EH (cell line): ENCODE measurements at regions not wholly inside any gene's neighbourhood (a gene's known extent, or its start where the extent isn't known, plus 50 kb on each side); places are given as distances from the start of the nearest gene placed in this dataset.
A peak's percentile ranks its signal among the peaks of the same experiment; 100 is the strongest.

Experiments used
- DNase-seq: peaks from one replicate; pipeline ENCODE4 v3.0.0-alpha.2; 2015; ENCODE audit warnings: low read depth

DNA sequence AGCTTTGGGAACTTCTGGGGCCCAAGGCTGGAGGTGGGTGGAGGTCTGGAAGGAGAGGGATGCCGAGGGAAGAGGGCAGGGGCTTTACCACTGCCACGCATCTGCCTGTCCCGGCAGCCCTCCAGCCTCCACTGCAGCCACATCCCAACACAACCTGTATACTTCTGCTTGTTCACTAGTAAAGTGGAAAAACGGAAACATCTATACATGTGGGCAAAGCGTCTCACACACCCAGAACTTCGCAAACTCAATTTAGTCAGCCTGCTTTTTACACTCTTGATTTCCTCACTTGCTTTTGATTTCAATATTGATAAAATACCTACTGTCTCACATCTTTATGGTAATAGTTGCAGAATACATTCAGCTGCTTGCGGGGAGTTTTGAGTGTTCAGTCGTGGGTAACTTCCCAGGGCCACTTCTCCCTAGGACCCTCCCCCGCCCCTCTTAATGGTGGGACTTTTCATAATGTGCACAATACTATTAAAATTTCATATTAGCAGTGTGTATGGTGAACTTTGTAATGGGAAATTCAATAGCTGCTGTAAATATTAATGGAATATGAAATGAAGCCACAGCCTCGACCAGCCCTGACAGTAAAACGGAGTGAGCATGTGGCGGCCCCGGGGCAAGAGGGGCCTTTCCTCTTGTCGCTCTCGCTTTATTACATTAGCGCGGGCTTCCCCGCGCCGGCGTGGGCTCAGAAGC is 85.2 kb downstream of the NR2F2 start:
- no peak for DNase-seq

DNA sequence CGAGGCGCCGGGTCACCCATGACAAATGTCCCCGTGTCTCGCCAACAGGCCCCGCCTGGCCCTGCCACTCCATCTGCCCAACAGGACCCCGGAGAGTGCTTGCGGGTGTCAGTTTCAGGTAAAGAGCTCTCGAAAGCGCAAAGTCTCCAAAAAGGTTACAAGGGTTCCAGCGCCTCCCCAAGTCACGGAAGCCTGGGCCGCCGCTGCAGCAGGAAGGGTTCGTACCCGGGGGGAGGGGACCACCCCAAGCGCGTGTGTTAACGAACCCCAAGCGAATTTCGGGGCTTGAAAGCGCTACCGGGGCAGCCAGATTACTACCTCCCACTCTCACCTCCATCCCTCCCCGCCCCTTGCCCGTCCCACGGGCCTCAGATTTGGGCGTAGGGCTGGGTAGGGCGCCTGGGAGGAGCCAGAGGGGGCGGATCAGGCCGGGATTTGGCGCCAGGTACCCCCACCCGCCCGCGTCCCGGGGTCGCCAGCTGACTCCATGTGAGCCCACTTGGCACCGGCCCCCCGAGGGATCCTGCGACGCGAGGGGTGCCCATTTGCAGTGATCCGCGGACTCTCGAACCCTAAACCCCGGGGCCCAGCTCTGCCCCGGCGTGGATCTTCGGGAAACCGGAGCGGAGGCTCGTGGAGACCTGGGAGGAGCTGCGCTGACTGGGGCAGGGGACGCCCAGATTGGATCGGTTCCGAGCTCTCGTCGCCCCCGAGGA is 85.9 kb downstream of the NR2F2 start:
- no peak for DNase-seq

DNA sequence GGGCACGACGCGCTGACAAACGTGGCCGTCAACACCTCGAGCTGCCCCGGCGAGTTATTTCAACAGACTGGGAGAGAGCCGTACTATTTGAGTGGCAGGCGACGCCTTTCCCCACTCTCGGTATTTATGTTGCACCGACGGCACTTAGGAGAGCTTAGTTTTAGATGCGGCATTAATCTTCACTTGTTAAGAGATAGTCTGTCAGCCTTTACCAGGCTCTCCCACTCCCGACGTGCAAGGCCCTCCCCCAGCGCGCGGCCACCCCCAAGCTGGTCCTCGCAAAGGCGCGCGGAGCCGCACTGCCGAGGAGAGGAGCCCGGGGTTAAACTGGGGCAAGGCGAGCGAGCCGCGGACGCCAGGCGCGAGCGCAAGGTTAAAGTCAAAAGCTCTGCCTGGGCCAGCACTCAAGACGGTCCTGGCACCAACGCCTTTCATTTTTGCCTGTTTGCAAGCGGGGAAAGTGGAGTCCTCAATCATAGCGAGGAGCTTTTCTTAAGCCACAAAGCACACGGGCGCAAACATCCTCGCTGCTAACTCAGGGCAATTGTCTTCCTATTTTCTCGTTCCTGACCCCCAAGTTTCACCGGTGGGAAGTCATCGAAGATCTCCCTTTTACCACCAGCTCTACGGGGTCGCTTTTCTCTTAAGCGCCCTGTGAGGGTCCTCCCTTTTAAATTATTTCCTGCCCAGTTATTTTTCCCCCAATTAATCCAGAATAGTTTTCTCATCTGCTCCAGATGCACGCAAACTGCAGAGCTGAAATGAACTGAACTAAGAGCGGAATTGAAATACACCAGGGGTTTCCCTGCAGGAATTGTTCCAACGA is 86.6 kb downstream of the NR2F2 start:
- peak; percentile 17 for DNase-seq

DNA sequence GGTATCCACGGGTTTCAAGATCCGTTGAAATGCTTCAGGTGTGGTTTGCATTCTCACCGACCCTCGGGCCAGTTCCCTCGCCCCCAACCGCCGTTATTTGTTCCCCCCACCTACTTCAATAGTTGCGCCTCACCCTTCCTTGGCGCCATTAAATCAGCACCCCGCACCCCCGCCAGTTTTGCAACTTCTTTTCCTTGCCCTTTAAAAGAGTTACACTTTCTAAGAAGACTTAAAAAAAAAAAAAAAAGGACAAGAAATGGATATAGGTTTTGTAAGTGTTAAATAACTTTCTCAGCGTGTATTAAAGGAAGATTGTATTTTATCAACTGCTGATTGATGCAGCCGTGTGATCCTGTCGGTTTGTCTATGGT is 87.2 kb downstream of the NR2F2 start:
- DNase-seq = no peak

DNA sequence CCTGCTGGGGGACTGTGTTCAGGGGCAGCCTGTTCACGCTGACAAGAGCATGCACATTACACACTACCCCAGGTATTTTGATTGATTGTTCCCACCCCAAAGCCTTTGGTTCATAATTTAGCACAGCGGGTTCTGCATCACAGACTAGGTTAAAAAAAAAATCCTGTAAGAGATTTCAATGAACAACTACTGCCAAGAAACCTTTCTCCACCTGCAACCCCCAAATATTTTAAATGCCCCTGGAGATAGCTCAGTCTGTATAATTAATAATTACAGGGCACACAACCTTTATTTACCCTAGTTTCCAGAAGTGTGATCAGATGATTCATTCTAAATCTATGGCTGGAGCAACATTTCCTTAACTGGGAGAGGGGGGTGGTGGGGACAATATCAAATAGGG is 87.6 kb downstream of the NR2F2 start:
- DNase-seq = no peak

DNA sequence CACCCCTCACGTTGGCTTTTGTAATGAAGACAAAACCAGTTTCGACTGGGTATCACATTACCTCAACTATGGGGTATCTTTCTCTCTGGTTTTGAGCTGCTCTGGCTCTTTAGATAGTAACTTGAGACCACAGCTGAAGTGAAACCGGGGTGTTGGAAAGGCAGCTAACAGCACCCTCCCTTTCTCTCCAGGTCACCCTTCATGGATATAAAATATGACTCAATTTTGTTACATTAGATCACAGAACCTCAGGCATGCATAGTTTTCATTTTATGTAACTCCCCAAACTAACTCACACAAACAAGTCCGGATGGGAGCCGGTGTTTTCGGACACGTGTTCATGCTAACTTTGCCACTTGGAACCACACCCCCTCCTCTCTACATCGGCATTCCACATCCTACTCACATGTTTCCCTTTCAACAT is 90.7 kb downstream of the NR2F2 start:
- DNase-seq = peak; percentile 57

DNA sequence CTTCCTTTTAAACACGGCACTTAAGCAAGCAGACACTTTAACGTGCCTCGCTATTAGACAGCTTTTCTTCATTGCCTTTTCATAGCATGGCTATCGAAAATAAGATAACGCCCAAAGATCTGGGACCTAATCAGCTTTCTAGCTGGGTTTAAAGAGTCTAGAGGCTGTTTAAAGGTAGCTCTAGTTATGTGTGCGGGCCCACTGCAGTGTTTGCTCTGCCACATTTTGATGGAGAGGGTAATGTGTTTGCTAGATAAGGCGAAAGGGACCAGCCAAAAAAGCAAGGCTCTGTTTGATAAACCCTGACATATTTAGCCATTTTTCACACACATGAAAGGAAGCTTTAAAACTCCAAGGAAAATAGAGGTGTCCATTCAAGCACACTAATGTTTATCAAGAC is 91.6 kb downstream of the NR2F2 start:
- DNase-seq = no peak

DNA sequence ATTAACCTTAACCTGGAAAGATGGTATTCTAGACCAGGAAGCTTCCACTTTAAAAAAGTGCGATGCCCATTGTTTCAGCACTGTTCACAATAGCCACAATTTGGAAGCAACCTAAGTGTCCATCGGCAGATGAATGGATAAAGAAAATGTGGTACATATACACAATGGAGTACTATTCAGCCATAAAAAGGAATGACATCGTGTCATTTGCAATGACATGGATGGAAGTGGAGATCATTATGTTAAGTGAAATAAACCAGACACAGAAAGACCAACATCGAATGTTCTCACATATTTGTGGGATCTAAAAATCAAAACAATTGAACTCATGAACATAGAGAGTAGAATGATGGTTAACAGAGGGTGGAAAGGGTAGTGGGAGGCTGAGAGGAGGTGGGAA is 94.2 kb downstream of the NR2F2 start:
- DNase-seq = no peak

DNA sequence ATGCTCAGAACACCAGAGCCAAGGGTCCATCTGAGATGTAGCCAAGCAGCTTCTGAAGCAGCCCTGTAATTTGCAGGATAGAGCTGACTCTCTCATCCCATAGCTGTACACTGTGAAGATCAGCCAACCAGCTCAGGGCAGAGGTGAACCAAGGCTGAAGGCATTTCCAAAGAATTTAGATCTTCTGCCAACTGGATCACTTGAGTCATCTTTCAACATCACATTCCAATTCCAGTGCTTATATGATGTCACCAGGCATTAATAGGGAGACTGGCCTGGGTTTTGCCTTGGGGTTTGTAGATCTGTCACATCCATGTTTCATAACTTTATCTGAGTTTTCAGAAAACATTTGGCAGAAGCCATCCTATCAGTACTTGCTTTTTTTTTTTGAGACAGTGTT is 98.2 kb downstream of the NR2F2 start:
- DNase-seq = peak; percentile 98

DNA sequence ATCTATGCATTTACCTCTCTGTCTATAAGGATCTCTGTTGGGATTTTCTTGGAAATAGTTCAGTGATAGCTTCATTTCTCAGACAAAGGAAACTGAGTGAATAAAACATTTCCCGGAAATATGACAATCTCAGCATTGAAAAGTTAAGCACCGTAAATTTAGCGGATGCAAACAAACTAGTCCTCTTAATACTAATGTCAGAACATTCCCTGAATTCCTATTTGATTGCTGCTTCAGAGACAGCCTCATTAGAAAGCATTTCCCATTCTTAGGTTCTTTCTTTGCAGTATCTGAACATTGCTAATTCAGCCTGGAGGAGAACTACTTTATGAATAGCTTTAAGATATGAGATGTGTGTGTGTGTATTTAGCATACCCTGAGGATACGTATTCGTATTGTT is 101.3 kb downstream of the NR2F2 start:
- DNase-seq = peak; percentile 29

DNA sequence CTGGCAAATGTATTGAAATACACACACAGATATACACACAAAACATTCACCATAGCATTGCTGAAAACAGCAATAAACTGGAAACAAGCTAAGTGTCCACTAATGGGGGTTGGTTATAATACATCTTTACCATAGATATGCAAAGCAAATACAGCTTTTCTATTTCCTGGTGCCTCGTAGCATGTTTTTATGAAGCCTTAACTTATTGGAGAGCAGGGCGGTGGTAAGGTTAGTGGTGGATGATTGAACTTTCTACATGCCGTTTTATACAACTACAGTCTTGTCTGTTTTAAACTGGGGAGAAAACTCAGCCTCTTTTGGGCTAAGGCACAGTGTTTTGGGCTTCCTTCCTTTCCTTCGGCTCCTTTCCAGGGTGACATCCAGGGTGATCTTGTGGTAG is 104.5 kb downstream of the NR2F2 start:
- DNase-seq = no peak

DNA sequence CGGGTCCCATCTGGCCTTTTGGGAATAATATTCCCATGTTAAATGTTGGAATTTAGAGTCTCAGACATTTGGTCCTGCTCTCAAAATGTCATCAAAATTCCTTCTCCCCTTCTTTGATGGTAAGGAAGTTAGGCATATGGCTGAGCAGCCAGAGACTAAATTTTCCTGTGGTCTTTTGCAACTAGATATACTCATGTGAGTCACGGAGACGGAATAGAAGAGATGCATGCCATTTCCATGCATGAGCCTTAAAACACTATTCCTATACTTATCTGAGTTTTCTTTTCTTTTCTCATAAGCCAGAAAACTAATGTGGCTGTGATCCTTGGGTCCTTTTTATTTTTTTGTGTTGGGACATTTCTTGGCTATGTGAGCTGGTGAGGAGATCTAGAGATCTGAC is 105.3 kb downstream of the NR2F2 start:
- no peak for DNase-seq

DNA sequence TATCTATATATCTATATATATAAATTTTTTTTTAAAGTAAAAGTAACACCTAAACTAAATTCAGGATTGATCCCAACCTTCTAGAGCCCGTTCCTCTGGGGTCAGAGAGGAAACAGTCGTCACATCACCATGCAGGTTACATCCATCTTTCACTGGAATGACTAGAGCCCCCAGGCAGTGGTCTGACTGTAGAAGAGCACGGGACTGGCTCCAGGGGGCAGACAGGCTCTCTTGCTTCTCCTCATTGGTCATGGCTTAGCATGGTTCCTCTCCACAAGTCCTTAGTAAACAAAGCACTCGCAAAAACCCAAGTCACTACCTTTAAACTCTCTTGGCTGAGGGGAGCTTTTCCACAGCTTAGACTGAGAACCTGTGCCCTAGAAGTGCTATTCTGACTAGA is 110.5 kb downstream of the NR2F2 start:
- no peak for DNase-seq

DNA sequence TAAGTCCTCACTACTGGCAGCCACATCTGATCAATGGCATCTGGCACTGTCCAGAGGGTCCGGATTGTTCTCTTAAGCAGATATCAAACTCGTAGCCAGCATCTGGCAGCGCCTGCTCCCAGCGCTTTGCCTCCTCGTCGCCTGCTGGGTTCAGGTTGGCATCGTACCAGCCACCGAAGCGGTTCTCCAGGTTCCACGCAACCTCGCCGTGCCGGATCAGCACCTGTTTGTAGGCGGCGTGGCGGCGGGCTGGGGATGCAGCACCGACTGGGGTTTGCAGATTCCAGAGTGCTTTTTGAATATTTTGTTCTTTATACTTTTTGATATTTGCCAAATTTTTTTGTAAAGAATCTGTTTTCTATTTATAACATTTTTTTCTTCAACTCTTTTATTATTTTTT is 111.6 kb downstream of the NR2F2 start:
- no peak for DNase-seq

DNA sequence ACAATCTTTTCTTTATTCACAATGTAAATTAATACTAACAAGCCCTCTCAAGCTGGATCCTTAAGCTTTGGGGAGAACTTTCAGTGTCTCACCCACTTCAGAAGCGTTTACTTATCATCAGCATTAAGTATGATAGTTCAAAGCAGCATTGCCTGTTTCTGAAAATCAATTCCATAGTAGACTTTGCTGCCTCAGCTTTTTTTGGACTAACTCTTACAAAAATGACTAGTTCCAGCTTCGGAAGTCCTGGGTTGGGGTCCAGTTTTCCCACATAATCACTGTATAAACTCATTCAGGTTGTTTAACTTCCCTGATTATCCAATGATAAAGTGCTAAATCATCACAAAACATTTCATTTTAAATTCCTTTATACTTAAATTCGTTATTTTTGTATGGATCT is 114.4 kb downstream of the NR2F2 start:
- DNase-seq = no peak

DNA sequence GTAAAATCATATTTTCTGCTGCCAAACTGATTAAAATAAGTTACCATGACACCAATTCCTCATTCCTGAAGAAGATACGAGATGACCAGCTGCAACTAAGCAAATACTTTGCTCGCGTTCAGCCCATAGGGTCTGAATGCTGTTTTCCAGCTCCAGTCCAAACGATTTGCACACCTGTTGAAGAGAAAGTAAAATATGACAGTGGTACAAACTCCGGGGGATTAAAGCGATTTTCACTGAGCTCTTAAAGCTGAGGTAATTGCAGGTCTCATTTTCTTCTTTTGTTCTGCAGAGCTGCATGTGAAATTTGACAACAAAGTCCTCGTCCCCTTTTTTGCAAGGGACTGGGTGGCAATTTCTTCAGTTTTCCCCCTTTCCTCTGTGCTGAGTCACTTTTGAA is 118.4 kb downstream of the NR2F2 start:
- no peak for DNase-seq

DNA sequence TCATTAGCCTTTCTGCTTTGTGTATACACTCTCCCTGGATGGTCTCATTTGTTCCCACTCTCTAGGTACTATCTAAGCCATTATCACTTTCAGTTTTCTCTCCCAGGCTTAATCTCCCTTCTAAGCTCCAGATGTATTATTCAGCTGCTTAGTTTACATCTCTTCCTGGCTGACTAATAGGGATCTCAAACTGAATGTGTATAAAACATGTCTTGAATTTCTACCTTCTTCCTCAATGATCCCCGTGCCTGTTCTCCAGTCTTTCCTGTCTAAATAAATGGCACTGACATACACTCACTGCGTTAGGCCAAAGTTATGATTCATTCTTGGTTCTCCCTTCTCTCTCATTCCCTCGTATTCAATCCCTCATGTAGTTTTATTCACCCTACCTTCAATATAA is 127.3 kb downstream of the NR2F2 start:
- no peak for DNase-seq

DNA sequence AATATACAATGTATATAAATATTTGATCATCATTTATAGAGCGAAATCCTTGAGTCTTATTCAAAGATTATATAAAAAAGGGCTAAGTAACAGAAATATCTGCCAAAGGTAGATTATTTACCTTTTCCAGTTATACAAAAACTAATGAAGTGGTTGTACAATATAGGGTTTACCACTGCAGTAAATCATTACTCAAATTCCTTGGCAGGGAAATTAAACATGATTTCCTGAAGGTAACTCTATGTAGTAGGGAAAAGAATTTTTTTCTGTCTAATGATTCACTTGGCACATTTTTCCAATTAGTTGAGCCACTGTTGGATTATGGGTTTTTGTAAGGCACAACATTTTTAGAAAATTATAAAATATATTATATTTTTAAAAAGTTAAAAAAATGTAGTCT is 129.6 kb downstream of the NR2F2 start:
- DNase-seq = no peak

DNA sequence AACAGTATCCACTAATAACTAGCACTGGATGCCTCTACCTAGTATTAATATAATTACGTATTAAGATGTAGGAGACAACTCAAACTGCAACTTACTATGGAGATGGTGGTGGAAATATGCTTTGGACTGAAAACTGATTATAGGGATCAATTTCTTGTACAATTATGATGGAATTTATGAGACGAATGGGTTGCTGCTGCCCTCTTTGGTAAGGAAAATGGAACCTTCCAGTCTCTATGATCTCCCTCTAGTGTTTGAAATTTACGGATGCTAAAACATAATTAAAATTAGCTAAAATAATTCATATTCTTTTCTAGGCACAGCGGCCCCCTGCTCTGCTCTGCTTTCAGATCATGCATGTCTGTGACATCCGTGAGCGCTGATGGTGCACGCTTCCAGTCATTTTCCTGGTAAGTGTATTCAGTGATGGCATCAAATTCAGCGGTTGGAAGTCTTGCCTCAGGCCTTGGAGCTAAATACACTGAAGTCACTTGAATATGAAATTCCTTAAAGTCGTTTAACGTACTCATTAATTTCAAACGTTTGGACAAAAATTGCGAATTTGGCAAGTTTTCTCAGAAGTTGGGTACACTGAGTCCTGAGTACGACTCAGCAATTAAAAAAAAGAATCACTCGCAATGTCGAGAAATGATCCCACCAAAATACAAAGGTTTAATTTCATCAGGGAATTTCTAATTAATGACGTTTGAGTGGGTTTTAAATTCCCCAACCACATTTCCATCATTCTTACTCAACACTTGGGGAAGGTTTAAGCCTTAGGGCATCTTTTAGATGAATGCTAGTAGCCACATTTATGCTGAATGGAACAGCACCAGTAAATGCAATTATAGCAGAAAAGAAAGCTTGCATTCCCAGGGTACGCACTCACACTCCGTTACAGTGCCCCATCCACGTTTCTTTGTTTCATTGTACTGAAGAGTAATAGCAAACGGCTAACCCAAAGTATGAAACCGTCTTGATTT is 132.6 kb downstream of the NR2F2 start:
- DNase-seq = peak; percentile 5

DNA sequence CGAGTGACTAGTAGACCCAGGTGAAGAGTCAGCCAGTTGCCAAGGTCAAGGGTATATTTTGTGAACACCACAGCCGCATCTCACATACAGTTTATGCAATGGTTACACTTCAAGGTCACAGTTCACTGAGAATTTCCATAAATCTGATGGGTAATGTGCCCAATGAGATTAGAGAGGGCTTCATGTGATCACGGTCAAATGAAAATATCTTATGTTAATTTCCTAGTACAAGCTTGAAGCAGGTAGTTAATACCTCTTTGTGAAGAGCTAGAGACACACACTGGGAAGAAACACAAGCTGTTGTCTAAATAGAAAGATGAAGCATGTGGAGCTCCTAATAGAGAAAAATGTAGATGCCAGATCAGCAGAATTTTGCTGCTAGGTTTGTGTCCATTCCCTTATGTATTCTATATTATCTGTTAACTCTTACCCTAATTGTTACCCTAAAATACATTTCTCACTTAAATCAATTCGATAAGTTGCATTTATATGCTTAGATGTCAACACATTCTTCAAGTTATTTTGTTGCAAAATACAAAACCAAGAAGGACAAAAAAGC is 136.0 kb downstream of the NR2F2 start:
- DNase-seq = no peak

DNA sequence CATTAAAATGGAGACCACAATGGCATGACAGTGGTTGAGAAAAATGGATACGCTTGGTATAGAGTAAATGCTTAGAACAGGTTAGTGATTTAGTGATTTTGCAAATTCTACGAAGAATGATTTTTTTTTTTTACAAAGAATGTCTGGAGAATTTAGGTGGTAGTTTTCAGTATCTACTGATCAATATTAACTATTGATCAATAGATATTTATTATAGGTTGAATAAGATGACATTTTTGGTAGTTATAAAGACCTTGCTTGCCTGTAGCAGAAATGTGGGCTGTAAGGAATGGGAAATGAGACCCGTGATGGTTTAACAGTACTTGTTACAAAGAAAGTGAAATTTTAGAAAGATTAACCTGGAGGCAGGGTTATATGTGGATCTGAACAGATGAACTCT is 137.5 kb downstream of the NR2F2 start:
- no peak for DNase-seq
